ENCODE measurements at regions not wholly inside any gene's neighbourhood (a gene's known extent, or its start where the extent isn't known, plus 50 kb on each side); places are given as distances from the start of the nearest gene placed in this dataset.

DNA sequence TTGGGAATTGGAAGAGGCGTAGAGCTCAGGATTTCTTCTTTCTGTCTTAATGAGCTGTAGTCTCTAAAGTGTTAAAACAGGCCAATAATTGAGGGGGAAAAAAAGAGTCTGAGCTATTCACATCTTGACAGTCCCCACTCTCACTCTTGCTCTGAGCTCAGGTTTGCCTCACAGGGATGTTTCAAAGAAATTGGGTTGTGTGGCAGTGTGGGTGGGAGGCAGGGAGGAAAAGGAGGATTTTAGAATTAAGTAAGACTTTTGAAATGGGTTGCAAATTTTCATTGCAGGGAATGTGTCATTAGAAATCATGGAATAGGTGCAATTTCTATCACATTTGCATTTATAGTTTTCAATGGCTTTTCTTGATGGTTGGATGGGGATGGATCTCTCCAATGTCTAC, 338.8 kb upstream of the KIRREL3 start:
- no peak for TF ChIP-seq POLR2A (IDR thresholded peaks at IDR 0.05; ENCODE audit: low read depth)
- no peak for TF ChIP-seq EP300 (IDR thresholded peaks at IDR 0.05)
- TF ChIP-seq, protein P1, sequence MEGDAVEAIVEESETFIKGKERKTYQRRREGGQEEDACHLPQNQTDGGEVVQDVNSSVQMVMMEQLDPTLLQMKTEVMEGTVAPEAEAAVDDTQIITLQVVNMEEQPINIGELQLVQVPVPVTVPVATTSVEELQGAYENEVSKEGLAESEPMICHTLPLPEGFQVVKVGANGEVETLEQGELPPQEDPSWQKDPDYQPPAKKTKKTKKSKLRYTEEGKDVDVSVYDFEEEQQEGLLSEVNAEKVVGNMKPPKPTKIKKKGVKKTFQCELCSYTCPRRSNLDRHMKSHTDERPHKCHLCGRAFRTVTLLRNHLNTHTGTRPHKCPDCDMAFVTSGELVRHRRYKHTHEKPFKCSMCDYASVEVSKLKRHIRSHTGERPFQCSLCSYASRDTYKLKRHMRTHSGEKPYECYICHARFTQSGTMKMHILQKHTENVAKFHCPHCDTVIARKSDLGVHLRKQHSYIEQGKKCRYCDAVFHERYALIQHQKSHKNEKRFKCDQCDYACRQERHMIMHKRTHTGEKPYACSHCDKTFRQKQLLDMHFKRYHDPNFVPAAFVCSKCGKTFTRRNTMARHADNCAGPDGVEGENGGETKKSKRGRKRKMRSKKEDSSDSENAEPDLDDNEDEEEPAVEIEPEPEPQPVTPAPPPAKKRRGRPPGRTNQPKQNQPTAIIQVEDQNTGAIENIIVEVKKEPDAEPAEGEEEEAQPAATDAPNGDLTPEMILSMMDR (IDR thresholded peaks at IDR 0.05) = no peak
